ENCODE measurements at regions not wholly inside any gene's neighbourhood (a gene's known extent, or its start where the extent isn't known, plus 50 kb on each side); places are given as distances from the start of the nearest gene placed in this dataset.

DNA sequence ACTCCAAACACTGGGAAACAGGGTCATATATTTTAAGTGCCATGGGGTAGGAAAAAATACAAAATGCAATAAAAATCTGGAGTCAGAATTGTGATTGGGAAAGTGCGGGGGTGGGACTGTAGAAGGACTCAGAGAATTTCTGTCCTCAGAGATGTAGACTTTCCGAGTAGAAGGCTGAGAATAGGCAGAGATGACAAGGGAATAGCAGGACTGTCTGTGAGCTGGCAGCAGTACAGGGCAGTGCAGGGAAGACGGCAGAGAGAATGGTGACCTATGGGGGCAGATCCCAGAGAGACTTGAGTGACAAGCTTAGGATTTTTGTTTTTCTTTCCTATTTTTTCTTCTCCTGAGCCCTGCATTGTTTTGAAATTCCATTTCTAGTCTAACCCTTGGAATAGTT is 127.6 kb downstream of the SLC16A9 start:
- TF ChIP-seq ZNF274 (IDR thresholded peaks at IDR 0.05; ENCODE audit: low read depth, low read length) (no peak), YY1 (IDR thresholded peaks at IDR 0.05; ENCODE audit: insufficient read depth, insufficient read length) (no peak), SUZ12 (IDR thresholded peaks at IDR 0.05; ENCODE audit: extremely low read depth, insufficient read depth, insufficient read length) (no peak)
